Adrenal gland (tissue), 9 donors: ENCODE measurements at regions not wholly inside any gene's neighbourhood (a gene's known extent, or its start where the extent isn't known, plus 50 kb on each side); places are given as distances from the start of the nearest gene placed in this dataset.

ENCODE experiments used
- DNase-seq, 7 donors: peaks; one replicate each; pipeline ENCODE4 v3.0.0-alpha.2; 2019 to 2020
- H3K27ac ChIP-seq, 5 donors: fragments of 200-600 bp; sonication (generic) in 4 of 5; 1 replicate in 3 of 5; 2 replicates in 2 of 5; pipeline versions ENCODE4 v1.5.1 to v1.8.0; 2016 to 2020; ENCODE audit warnings: mild to moderate bottlenecking in 1 of 5
- H3K27me3 ChIP-seq: fragments of 200-600 bp; 2 replicates; pipeline ENCODE4 v1.8.0; 2021
- H3K36me3 ChIP-seq, 2 donors: fragments of 200-600 bp; replicated peaks in 1 of 2; 1 replicate in 1 of 2; 2 replicates in 1 of 2; pipeline versions ENCODE4 v1.5.1 to v1.8.0; 2018 to 2022
- H3K4me1 ChIP-seq, 2 donors: fragments of 200-600 bp; replicated peaks in 1 of 2; 1 replicate in 1 of 2; 2 replicates in 1 of 2; pipeline versions ENCODE4 v1.5.1 to v1.8.0; 2018 to 2021
- H3K4me3 ChIP-seq, 4 donors: fragments of 200-600 bp; sonication (generic) in 3 of 4; one replicate each; pipeline ENCODE4 v1.5.1; 2016 to 2018
- H3K9me3 ChIP-seq, 3 donors: fragments of 200-600 bp; sonication (generic) in 1 of 3; replicated peaks in 1 of 3; 1 replicate in 2 of 3; 2 replicates in 1 of 3; pipeline versions ENCODE4 v1.5.1 to v1.8.0; 2016 to 2021
- CTCF ChIP-seq, 6 experiments: fragments of 450-650 bp in 4 of 6; fragments of 200-600 bp in 2 of 6; sonication (generic) in 1 of 6; IDR thresholded peaks; 1 replicate in 5 of 6; 2 replicates in 1 of 6; pipeline versions ENCODE4 v1.5.1 to v1.8.0; 2016 to 2021; ENCODE audit warnings: antibody characterized with exemption in 6 of 6, mild to moderate bottlenecking in 2 of 6, moderate library complexity in 1 of 6
- POLR2A ChIP-seq, 2 donors: fragments of 450-650 bp; IDR thresholded peaks; one replicate each; pipeline ENCODE4 v1.6.1; 2017; ENCODE audit warnings: antibody characterized with exemption in 2 of 2, mild to moderate bottlenecking in 2 of 2, moderate library complexity in 1 of 2
- WGBS, 4 donors: extraction: QIAGEN DNeasy Blood & Tissue Kit in 2 of 4; methylation state at CpG; one replicate each; pipeline versions ENCODE4 v1.1.5 to v1.1.7; 2013 to 2017; 5-methylcytosine and 5-hydroxymethylcytosine counted together
- intact Hi-C, 2 donors: fragments of 100-400 bp; cut with DNase I; formaldehyde crosslinking; loops; one replicate each; pipeline versions ENCODE4 v1.14.1 to v1.15.0; 2022 to 2023
- donor health status: healthy with polysubstance abuse.
- donor health status: Bipolar disorder and iron deficiency.
- donor health status: DM: yes; HTN: yes; CAD: no.
- donor health status: DM: no; HTN: no; CAD: no.
- donor health status: DM: no; HTN: no; CAD: no.

GRCh38 chr3:30231277-30232141 lies 374.9 kb upstream of the TGFBR2 start:
- H3K36me3 ChIP-seq, result no peaks in the 10 kb centered on the region
- TF ChIP-seq POLR2A (IDR thresholded peaks at IDR 0.05) (no peak), CTCF (IDR thresholded peaks at IDR 0.05) (no peak)
- H3K4me3 ChIP-seq, result no peak overlapping the region
- peak overlapping the region in 2 of 5 donors; percentile 35 to 41 for H3K27ac ChIP-seq
- H3K9me3 ChIP-seq, result no peaks in the 10 kb centered on the region
- intact Hi-C loops, result no loop called here
- H3K4me1 ChIP-seq, result peaks cover 3 to 25% of the 10 kb centered on the region in 2 donors
- H3K27me3 ChIP-seq, result no peaks in the 10 kb centered on the region
- DNase-seq, result no peak
- WGBS, 4 donors, result 82 to 89% (median 84%) methylated on average over 3 of the region's 3 CpGs

DNA sequence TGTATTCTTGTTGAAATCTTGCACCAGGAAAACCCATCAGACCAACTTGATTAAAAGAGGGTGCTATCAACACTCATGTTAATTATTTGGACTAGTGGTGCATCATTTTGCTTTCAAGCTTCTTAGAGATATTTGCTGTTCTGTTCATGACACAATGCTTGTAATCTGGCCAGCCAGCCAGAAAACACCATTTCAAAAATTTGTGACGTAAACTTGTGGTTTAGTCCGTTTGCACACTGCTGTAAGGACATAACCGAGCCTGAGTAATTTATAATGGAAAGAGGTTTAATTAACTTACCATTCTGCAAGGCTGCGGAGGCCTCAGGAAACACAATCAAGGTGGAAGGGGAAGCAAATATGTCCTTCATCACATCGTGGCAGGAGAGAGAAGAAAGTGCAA lies 374.3 kb upstream of the TGFBR2 start:
- H3K27me3 ChIP-seq, result no peaks in the 10 kb centered on the region
- WGBS, 4 donors, result 65 to 77% (median 74%) methylated on average over 5 of the region's 5 CpGs
- no peak overlapping the region for H3K4me3 ChIP-seq
- no peaks in the 10 kb centered on the region for H3K9me3 ChIP-seq
- H3K4me1 ChIP-seq, result peaks cover 0 to 21% of the 10 kb centered on the region in 2 donors
- no peak for TF ChIP-seq POLR2A (IDR thresholded peaks at IDR 0.05)
- no peak for TF ChIP-seq CTCF (IDR thresholded peaks at IDR 0.05)
- peak overlapping the region in 1 of 5 donors; percentile 41 for H3K27ac ChIP-seq
- no peaks in the 10 kb centered on the region for H3K36me3 ChIP-seq
- intact Hi-C loops, result no loop called here
- DNase-seq, result no peak

DNA sequence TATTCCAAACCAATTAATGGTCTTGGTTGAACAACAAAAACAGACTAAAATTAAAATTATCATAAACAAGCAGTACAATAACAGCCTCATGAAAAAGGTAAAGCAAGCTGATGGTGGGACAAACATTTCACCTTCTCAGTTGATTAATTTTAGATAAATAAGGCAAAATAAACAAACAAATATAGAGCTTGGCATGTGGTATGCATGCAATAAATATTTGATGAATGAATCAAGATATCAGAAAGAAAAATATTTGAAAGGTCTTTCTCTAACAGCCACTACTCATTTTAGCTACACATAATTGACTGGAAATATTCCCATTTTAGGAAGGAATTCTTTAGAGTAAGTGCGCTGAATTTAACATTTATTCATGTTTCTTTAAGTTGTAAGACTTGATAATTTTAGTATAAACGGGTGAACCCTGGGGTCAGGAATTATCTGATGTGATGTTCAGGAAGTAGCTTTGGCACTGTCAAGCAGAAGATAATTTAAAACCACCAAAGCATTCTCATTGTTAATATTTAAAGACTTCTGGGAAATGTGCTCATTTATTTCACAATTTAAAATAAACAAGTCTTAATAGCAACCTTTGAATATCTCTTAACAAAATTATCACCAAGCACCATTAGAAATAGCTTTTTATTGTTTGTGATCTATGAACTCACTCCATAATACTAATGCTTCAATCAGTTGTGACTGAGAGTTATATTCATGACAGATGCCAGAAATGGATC lies 372.3 kb upstream of the TGFBR2 start:
- TF ChIP-seq POLR2A (IDR thresholded peaks at IDR 0.05), result no peak
- TF ChIP-seq CTCF (IDR thresholded peaks at IDR 0.05), result no peak
- Histone ChIP-seq H3K36me3 (no peaks in the 10 kb centered on the region), H3K27ac (peak overlapping the region in 3 of 5 donors; percentile 16 to 56 (median 27)), H3K27me3 (no peaks in the 10 kb centered on the region), H3K4me1 (peaks cover 0 to 6% of the 10 kb centered on the region in 2 donors), H3K4me3 (no peak overlapping the region), H3K9me3 (no peaks in the 10 kb centered on the region)
- 30 to 43% (median 36%) methylated on average over 2 of the region's 2 CpGs for WGBS, 4 donors
- intact Hi-C loops, result no loop called here
- no peak for DNase-seq

- H3K27me3 ChIP-seq, result no peaks in the 10 kb centered on the region
- no peak for DNase-seq
- 74 to 85% (median 79%) methylated on average over 3 of the region's 3 CpGs for WGBS, 4 donors
- TF ChIP-seq CTCF (IDR thresholded peaks at IDR 0.05), result no peak
- TF ChIP-seq POLR2A (IDR thresholded peaks at IDR 0.05), result no peak
- no peaks in the 10 kb centered on the region for H3K9me3 ChIP-seq
- intact Hi-C loops, result no loop called here
- no peak overlapping the region for H3K4me3 ChIP-seq
- no peak overlapping the region for H3K27ac ChIP-seq
- H3K36me3 ChIP-seq, result no peaks in the 10 kb centered on the region
- H3K4me1 ChIP-seq, result peaks cover 0 to 6% of the 10 kb centered on the region in 2 donors
Observed at GRCh38 chr3:30236011-30236410, 370.4 kb upstream of the TGFBR2 start.
